ENCODE measurements at regions not wholly inside any gene's neighbourhood (a gene's known extent, or its start where the extent isn't known, plus 50 kb on each side); places are given as distances from the start of the nearest gene placed in this dataset.
"Not testable (repeated sequence)": the region's sequence is repeated elsewhere in the genome, so short reads cannot be mapped to it uniquely, and the experiment has no call there.

DNA sequence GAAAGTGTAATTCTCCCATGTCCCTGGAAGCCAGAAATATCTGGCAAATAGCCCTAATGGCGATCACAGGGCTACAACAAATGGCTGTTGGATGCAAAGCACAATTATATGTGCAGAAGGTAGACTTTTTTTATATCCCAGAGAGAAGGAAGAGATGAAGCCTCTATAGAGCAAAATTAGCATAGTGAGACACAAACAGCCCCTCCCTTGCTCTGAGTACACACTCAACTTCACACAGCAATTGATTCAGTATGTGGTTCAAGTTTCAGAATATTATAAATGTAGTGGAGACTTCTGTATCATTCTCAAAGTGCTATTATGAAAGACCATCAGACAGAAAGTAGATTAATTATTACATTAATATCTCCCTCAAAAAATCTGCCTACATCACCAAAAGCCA, 246.5 kb upstream of the TBX18 start:
- no peak for DNase-seq (ENCODE audit: low read depth)

DNA sequence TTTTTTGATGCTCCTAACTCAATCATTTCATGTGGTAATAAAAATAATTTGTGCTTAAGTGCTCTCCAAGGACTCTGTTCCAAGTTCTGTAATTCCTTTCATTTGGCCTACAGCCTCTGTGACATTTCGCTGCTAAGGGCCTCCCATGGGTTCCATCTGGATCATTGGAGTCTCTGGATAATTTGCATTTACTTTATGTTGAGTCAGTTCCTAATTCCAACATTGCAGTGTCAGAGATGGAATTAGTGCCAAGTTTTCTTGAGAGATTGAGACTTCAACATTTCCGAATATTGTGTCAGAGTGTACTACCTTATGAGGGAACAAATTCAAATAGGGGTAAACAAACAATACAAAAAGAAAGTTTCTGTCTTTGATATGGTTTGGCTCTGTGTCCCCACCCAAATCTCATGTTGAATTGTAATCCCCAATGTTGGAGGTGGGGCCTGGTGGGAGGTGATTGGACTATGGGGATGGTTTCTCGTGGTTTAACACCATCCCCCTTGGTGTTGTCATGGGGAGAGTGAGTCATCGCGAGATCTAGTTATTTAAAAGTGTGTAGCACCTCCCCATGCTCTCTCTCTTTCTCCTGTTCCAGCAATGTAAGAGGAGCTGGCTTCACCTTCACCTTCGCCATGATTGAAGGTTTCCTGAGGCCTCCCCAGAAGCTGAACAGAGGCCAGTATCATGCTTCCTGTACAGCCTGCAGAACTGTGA, 244.1 kb upstream of the TBX18 start:
- DNase-seq (ENCODE audit: low read depth) = no peak

DNA sequence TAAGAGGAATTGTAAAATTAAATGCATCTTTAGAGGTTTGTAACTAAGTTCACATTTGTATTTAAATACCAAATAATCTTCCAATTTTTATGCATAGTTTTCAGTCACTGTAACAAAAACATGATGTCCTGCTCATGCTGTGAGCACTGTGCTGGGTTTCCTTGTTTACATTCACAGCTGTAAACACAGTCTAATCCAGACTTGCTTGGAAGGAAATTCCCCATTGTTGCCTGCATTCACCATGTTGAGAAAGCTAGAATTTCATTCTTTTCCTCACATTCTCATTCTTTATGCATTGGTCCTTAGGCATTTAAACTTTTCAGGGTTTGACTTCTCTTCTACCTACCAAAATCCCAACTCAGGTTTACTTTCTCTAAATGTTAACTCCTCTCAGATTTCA, 242.0 kb upstream of the TBX18 start:
- no peak for DNase-seq (ENCODE audit: low read depth)

DNA sequence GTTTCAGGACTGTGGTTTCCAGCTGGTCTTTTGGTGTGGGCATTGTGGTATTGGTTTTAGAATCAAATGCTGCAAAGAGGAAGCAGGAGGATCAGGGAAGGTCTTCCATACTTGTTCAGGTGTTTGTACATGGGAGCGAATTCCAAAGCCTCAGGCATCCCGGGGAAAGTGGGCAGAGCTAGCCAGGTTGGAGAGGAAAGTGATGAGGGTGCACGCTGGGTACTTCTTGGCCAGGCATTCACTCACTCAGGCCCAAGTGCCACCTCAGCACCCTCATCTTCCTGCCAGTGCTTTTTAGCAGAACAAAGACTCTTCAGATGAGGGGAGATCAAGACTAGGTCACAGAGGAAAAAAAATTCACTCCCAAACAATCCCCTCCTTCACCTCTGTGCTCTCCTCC, 241.1 kb upstream of the TBX18 start:
- no peak for DNase-seq (ENCODE audit: low read depth)

DNA sequence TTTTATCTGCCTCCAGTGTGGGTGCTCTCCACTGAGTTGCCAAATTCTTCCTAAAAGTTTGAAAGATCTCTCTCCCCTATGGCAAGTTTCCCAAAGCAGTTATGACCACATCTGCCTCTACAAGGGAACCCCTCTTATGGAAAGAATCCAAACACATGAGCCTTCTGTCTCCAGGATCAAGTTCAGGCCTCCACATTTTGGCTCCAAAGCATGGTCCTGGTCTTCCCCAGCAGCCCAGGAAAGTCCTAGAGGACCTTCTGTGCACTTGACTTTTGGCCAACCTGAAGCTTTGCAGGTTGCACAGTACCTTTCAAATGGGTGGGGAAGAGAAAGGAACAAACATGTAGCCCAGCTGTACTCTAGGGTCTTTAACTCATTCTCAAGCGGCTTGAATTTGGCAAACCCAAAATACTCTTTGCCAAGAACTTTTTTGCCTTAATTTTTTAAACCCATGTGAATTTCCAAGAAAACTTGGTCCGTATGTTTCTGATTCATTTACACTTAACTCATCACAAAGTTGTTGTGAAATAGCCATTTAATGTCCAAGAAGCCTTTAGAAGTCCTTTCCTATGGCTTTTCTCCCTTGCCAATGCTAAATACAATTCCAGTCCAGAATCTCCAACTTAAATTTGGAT, 240.1 kb upstream of the TBX18 start:
- DNase-seq (ENCODE audit: low read depth) = no peak

DNA sequence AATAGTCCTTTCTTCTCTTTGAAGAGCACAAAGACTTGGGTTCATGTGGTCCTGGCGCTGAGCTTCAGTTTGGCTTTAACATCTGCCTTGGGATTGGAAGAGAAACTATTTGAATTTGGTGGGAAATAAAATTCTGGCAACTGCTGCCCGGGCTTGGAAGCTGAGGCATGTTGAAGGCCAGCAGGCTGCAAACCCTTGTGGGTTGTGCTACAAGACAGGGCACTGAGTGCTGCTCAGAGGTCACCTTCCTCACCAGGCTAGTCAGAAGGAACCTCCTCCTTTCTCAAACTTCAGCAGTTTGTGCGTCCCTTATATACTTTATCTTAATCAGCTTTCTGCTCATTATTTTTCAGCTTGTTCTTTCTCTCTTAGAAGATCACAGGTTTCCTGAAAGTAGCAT, 238.4 kb upstream of the TBX18 start:
- DNase-seq (ENCODE audit: low read depth) = no peak

DNA sequence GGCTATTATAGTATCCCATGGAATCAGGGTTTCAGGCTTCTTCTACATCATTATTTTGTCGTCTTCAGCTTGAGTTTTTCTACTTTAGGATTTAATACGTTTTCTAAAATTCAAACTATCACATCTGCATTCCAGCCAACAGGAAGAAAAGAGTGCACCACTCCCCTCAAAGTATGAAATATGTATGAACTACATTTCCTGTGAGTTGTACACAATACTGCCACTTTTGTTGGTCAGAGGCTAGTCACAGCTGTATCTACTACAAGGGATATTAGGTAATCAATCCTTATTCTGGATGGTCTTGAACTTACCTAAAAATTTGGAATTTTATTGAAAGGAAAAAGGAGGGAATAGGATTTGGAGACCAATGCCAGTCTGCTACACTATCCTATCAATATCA, 235.6 kb upstream of the TBX18 start:
- DNase-seq (ENCODE audit: low read depth) = no peak

DNA sequence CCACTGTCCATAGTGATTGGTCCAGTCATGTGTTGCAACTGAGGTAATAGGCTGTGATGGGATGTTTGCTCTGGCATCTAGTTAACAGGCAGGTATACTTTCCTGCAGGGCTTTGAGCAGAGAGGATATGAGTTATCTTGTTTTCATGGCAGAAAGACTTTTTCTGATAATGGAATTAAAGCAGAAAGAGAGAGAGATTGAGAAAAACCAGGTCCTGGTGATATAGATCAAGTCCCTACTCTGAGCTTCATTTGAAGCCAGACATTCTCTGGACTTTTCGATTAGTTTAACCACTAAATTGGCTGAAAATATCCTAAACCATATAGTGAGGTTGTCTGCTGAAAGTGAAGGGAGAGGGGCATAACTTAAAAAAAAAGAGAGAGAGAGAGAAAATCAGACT, 233.8 kb upstream of the TBX18 start:
- no peak for DNase-seq (ENCODE audit: low read depth)

DNA sequence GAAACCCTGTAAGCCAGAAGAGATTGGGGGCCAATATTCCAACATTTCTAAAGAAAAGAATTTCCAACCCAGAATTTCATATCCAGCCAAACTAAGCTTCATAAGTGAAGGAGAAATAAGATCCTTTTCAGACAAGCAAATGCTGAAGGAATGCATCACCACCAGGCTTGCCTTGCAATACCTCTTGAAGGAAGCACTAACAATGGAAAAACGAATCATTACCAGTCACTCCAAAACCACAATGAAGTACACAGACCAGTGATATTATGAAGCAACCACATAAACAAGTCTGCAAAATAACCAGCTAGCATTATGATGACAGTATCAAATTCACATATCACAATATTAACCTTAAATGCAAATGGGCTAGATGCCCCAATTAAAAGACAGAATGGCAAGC, 224.4 kb upstream of the TBX18 start:
- not testable (repeated sequence) for DNase-seq (ENCODE audit: low read depth)

DNA sequence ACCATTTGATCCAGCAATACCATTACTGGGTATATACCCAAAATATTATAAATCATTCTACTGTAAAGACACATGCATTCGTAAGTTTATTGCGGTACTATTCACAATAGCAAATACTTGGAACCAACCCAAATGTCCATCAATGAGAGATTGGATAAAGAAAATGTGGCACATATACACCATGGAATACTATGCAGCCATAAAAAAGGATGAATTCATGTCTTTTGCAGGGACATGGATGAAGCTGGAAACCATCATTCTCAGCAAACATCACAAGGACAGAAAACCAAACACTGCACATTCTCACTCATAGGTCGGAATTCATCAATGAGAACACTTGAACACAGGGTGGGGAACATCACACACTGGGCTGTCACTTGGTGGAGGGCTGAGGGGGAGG, 221.1 kb upstream of the TBX18 start:
- not testable (repeated sequence) for DNase-seq (ENCODE audit: low read depth)

DNA sequence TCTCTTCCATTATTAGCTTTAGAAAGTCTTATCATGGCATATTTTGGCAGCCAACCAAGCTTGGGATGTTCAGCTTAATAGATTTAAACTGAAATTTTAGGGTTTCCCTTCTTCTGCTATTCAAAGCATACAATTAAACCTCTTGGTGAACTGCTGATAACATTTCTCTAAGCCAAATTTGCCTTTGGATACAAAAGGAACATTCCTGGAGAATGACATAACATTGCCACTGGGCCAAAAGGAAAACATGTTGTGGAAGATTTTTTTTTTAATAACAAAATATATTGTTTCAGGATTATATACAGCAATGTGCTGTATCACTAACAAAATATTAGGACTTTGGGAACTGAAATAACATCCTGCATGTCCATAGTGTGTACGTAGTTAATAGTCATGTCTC, 215.1 kb upstream of the TBX18 start:
- no peak for DNase-seq (ENCODE audit: low read depth)

DNA sequence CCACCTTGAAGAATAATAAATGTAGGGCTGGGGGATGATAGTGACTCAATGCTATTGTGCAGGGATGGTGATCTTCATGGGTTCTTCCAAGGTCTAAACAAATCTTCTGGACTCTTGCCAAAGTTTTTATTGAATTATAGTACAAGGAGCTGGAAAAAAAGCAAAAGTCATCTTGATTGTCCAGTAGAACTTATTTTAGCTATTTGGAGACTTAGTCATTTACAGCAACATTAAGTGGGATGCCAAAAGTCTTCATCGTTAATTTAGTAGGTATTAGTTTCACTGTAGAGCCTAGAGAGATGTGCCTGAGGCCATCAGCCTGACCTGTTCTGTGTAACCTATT, 212.9 kb upstream of the TBX18 start:
- DNase-seq (ENCODE audit: low read depth) = no peak

DNA sequence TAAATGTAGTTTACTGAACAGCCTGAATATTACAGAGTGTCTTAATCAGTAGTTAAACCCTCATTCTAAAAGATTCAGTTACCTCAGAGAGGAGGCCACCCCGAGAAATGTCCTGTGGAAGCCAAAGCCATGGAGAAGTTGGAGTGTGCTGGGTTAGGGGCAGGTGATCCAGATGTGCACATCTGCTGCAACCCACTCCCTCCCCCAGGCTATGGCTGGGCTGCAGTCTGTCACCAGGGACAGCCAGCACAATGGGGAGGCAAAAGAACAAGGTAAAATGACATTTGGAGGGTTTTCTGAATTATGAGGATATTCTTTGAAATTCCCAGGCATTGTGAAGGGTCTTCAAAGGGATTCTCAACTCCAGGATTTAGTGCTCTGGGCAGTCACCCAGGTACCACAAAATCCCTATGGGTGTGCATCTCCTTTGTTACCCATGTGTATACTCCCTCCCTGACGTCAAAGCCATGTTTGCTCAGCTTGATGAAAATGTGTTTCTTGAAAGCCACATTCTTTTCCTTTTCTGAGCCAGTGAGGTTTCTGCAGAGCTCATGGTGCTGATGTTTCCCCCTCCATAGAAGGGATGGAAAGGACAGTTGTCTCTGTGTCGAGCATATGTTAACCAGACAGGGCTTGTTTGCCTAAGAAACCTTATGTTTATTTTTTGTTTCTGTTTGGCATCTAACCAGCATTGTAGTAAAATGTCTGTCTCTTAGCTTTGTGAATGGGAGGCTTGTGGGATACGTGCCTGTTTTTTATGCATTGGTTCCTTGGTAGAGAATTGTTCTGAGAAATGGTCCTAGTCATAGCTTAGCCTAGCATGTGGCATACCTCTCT, 212.3 kb upstream of the TBX18 start:
- DNase-seq (ENCODE audit: low read depth) = no peak

DNA sequence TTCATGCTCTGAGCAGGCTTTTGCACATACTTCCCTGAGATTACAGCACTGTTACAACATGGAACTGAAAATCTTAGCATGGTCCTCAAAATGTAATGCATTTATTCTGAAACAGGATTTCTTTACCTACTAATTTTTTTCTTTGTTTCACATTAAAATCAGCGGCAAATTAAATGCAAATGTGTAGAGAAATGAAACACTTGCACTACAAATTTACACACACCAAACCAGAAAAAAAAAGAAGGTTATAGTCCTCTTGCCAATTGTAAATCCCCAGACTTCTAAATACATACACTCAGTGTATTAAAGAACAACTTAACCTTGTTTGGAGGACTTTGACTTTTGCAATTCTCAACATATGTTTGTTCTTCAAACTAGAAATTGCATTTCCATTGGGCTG, 210.9 kb upstream of the TBX18 start:
- no peak for DNase-seq (ENCODE audit: low read depth)

DNA sequence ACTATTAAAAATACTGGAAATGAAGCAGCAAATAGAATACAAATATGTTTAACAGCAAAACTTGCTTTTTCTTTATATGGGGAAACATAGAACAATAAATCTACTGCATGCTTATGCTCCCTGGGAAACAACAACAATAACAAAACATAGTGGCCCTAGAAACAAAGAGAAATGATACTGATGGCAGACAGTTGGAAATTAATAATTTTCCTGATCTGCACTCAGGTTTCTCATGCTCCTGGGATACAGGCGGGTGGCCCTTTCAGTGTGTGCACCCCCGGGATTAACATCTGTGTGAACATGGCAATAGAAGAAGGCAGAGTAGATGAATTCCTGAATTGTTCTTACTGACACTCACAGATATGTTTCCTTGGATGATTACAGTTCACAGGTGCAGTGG, 209.2 kb upstream of the TBX18 start:
- DNase-seq (ENCODE audit: low read depth) = no peak

DNA sequence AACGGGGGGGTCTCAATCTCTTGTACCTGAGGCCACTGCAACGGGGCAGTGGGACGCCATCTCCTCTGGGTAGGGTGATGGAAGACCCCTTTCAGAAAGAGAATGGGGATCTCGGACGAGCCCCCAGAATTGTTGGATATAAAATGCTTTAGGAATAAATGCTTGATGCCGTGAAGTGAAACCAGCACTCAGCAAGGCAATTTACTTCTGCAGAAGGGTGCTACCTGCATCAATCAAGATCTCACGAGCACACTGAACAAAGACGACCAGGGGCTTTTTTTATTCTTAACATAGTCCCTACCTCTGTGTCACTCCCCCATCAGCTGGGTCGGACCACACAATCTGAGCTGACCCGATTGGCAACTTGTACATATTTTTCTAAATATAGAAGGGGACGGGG, 203.6 kb upstream of the TBX18 start:
- no peak for DNase-seq (ENCODE audit: low read depth)

DNA sequence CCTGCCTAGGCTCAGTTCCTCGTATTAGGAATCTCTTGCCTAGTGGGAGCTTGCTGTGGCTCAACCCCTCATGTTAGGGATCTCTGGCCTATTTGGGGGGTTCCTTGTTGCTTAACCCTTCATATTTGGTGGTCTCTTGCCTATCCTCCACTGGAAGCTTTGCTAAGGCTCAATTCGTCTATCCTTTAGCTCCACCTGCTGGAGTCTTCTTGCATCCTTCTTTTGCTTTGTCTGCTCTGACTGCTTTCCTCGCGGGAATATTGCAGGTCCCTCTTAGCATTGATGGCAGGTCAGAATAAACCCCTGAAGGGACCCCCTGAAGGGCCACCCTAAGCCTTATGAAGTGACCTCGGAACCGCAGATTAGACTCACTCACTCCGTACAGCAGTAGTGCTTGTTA, 203.0 kb upstream of the TBX18 start:
- DNase-seq (ENCODE audit: low read depth) = no peak

DNA sequence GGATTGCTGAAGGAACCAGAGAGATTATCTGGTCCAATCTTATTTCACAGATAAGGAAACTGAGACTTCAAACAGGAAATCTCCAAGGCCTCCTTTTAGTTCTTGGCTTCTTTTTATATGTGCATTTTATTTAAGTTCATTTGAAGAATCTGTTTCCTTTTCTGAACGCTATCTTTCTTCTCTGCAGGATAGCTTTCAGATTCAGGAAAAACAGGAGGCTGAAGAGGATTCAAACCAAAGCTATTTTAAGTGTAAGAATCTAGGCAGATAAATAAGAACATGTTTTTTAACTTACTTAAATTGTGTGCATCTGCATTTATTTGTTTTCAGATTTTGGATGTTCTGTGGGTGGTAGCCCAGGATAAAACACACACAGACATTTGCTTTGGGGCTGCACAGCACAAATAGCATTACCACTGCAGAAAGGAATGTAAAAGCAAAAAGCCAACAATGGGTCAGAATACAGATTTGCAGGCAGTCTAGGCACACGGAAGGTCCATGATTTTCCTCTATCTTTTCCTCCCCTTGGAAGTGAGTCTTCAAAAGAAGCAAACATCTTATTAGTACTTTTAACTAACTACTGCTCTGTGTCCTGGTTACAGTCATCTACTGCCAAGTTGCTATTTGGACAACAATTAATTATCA, 188.8 kb upstream of the TBX18 start:
- no peak for DNase-seq (ENCODE audit: low read depth)

DNA sequence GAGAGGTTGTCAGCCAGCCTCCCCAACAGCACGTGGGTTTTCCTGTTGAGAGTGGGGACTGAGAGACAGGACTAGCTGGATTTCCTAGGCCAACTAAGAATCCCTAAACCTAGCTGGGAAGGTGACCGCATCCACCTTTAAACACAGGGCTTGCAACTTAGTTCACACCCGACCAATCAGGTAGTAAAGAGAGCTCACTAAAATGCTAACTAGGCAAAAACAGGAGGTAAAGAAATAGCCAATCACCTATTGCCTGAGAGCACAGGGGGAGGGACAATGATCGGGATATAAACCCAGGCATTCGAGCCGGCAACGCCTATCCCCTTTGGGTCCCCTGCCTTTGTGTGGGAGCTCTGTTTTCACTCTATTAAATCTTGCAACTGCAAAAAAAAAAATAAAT, 180.5 kb upstream of the TBX18 start:
- not testable (repeated sequence) for DNase-seq (ENCODE audit: low read depth)

DNA sequence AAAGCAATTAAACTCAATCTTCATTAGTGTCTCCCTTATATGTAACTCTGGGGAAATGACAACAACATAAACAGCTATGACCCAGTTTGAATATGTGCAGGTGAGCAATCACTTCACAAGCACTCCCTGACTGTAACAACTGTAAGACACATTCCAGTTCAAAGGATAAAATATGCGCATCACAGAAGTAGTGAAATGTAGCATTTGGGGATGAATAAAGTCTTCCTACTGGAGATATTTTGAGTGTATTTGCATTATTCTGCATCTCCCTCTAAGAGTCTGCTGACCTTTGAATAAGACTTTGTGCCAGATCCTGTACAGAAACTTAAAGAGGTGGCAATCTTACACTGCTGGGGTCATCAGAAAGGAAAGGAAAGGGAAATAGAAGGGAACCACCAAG, 179.5 kb upstream of the TBX18 start:
- no peak for DNase-seq (ENCODE audit: low read depth)

DNA sequence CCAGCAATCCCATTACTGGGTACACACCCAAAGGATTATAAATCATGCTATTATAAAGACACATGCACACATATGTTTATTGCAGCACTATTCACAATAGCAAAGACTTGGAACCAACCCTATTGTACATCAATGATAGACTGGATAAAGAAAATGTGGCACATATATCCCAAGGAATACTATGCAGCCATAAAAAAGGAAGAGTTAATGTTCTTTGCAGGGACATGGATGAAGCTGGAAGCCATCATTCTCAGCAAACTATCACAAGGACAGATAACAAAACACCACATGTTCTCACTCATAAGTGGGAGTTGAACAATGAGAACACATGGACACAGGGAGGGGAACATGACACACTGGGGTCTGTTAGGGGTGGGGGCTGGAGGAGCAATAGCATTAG, 177.2 kb upstream of the TBX18 start:
- DNase-seq (ENCODE audit: low read depth) = not testable (repeated sequence)

DNA sequence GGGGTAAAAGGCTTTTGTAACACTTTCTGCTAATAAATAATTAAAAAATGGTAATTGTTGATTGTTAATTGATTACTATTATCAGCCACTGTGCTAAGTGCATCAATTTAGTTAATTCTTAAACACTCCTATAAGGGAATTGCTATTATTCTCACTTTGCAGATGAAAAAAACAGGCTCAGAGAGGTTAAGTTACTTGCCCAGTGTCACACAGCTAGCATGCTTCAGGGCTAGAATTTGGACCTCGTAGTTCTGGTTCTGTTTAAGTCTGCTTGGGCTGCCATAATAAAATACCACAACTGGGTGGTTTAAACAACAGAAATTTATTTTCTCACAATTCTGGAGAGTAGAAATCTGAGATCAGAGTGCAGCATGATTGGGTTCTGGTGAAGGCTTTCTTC, 164.8 kb upstream of the TBX18 start:
- no peak for DNase-seq (ENCODE audit: low read depth)

DNA sequence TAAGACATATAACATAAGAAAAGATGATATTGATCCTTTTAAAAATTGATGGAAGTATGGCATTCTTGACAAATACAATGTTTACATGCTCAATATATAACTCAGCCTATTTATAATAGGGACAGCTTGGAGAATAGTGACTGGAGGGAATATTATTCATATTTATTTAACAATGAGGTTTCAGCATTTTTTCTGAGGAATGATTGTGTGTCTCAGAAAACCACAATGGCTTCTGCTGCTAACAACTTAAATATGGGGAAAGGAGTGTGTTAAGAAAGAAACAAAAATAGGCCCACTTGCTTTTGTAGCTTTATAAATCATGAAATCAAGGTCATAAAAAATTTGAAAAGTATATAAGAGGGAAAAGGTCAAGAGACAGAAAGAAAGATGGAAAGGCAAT, 163.2 kb upstream of the TBX18 start:
- DNase-seq (ENCODE audit: low read depth) = no peak

Measured in activated gamma-delta T cell treated with anti-CD3 and anti-CD28 coated beads, Interleukin-2, amount 50 U/mL, for 16 hours (primary cell).